ENCODE measurements at regions not wholly inside any gene's neighbourhood (a gene's known extent, or its start where the extent isn't known, plus 50 kb on each side); places are given as distances from the start of the nearest gene placed in this dataset.
A peak's percentile ranks its signal among the peaks of the same experiment; 100 is the strongest.

DNA sequence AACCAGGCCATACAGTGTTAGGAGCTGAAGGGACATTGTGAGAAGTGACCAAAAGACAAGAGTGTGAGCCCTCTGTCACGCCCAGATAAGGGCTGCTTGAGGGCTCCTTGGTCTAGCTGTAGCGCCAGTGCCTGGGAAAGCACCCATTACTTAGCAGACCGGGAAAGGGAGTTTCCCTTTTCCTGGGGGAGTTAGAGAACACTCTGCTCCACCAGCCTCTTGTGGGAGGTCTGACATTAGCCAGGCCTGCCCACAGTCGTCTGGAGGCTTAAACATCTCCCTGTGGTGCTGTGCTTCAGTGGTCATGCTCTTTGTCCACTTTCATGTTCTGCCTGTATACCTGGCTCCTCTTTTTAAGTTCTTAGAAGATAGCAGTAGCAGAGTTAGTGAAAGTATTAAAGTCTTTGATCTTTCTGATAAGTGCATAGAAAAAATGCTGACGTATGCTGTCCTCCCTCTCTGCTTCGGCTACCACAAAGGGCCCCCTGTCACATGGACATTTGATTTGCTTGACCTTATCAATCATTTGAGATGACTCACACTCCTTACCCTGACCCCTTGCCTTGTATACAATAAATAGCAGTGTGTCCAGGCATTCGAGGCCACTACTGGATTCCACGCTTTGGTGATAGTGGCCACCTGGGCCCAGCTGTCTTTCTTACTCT is 201.5 kb upstream of the ECI2 start (continued):
- TF ChIP-seq DEAF1 (CRISPR knock-in tag; IDR thresholded peaks at IDR 0.05) (peak; percentile 28; the same call in 1 of the 2 replicates), ZKSCAN8 (CRISPR knock-in tag; IDR thresholded peaks at IDR 0.05) (no peak; the same call in 1 of the 2 replicates), PHF20 (IDR thresholded peaks at IDR 0.05; ENCODE audit: partially characterized antibody) (no peak), CBFA2T3 (IDR thresholded peaks at IDR 0.05) (peak; percentile 41), ZNF696 (CRISPR knock-in tag; conservative IDR thresholded peaks at IDR 0.05) (no peak), MTA3 (IDR thresholded peaks at IDR 0.05; ENCODE audit: borderline replicate concordance) (0 out of 2 replicates have a peak, but pooled peaks have one; percentile 49), KHSRP (IDR thresholded peaks at IDR 0.05) (no peak), SRSF3 (IDR thresholded peaks at IDR 0.05; ENCODE audit: insufficient read depth, low read length) (no peak), FOXJ3 (CRISPR knock-in tag; IDR thresholded peaks at IDR 0.05) (no peak), NR2C2 (CRISPR knock-in tag; IDR thresholded peaks at IDR 0.05) (0 out of 2 replicates have a peak, but pooled peaks have one; percentile 57), NR2C2 (tag; IDR thresholded peaks at IDR 0.05) (peak; percentile 69; the same call in 1 of the 2 replicates), NR4A1 (CRISPR knock-in tag; IDR thresholded peaks at IDR 0.05) (no peak), NR4A1 (tag; IDR thresholded peaks at IDR 0.05) (0 out of 2 replicates have a peak, but pooled peaks have one; percentile 41), CREM (IDR thresholded peaks at IDR 0.05; ENCODE audit: low read depth) (peak; percentile 23; the same call in 1 of the 2 replicates), USF1 (CRISPR knock-in tag; IDR thresholded peaks at IDR 0.05) (peak; percentile 66), SPI1 (IDR thresholded peaks at IDR 0.05; ENCODE audit: borderline replicate concordance, low read depth, low read length) (no peak), ZNF445 (CRISPR knock-in tag; IDR thresholded peaks at IDR 0.05; ENCODE audit: low read depth) (no peak), SOX6 (IDR thresholded peaks at IDR 0.05) (0 out of 2 replicates have a peak, but pooled peaks have one; percentile 39), RBM34 (IDR thresholded peaks at IDR 0.05; ENCODE audit: borderline replicate concordance, insufficient read depth, low read length) (no peak), TRIM24 (IDR thresholded peaks at IDR 0.05) (peak in 1 of 2 experiments; percentile 31; a peak in 1 of 4 replicates), TFAP4 (CRISPR knock-in tag; IDR thresholded peaks at IDR 0.05; ENCODE audit: borderline replicate concordance) (peak; percentile 69), SMARCA4 (IDR thresholded peaks at IDR 0.05) (peak; percentile 73; the same call in 1 of the 2 replicates), FOXA3 (CRISPR knock-in tag; conservative IDR thresholded peaks at IDR 0.05 in 1 of 2, IDR thresholded peaks at IDR 0.05 in 1 of 2) (peak in 1 of 2 experiments; percentile 39; a peak in 1 of 4 replicates), ZEB2 (IDR thresholded peaks at IDR 0.05) (peak; percentile 28; the same call in 1 of the 2 replicates), HLTF (IDR thresholded peaks at IDR 0.05) (no peak), C11orf30 (IDR thresholded peaks at IDR 0.05; ENCODE audit: low read depth) (peak; percentile 98)
- TF ChIP-seq, protein P1, sequence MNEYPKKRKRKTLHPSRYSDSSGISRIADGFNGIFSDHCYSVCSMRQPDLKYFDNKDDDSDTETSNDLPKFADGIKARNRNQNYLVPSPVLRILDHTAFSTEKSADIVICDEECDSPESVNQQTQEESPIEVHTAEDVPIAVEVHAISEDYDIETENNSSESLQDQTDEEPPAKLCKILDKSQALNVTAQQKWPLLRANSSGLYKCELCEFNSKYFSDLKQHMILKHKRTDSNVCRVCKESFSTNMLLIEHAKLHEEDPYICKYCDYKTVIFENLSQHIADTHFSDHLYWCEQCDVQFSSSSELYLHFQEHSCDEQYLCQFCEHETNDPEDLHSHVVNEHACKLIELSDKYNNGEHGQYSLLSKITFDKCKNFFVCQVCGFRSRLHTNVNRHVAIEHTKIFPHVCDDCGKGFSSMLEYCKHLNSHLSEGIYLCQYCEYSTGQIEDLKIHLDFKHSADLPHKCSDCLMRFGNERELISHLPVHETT (CRISPR knock-in tag; conservative IDR thresholded peaks at IDR 0.05 in 1 of 2, IDR thresholded peaks at IDR 0.05 in 1 of 2), result peak in 1 of 2 experiments; percentile 69; a peak in 2 of 4 replicates

Data from K562 (cell line).